ENCODE measurements at regions not wholly inside any gene's neighbourhood (a gene's known extent, or its start where the extent isn't known, plus 50 kb on each side); places are given as distances from the start of the nearest gene placed in this dataset.
"Not testable (repeated sequence)": the region's sequence is repeated elsewhere in the genome, so short reads cannot be mapped to it uniquely, and the experiment has no call there.

GRCh38 chr20:41717483-41717882 is 99.3 kb upstream of the CHD6 start:
- no peak overlapping the region for H3K27ac Mint-ChIP-seq
- H3K27me3 Mint-ChIP-seq, result peaks cover 8% of the 10 kb centered on the region
- no peak overlapping the region for H3K4me3 Mint-ChIP-seq
- ChIA-PET CTCF (interaction anchor here (1.4 kb wide), 1 partner anchor 20 kb away, joined by 5 read pairs; no protein-coding TSS in a partner anchor), POLR2A (no interaction called here)
- DNase-seq, result no peak
- peaks cover 4% of the 10 kb centered on the region for H3K9me3 Mint-ChIP-seq
- H3K4me1 Mint-ChIP-seq (ENCODE audit: low read depth), result no peaks in the 10 kb centered on the region
- intact Hi-C loops (cut with micrococcal nuclease), result no loop called here
- H3K36me3 Mint-ChIP-seq, result no peaks in the 10 kb centered on the region

- intact Hi-C loops (cut with micrococcal nuclease), result no loop called here
- Mint-ChIP-seq H3K4me3 (no peak overlapping the region), H3K36me3 (no peaks in the 10 kb centered on the region), H3K27ac (no peak overlapping the region), H3K9me3 (no peaks in the 10 kb centered on the region), H3K4me1 (ENCODE audit: low read depth) (no peaks in the 10 kb centered on the region), H3K27me3 (peaks cover 8% of the 10 kb centered on the region)
- CTCF ChIA-PET, result interaction anchor here (1.7 kb wide), 1 partner anchor 19 kb away, joined by 5 read pairs; no protein-coding TSS in a partner anchor
- POLR2A ChIA-PET, result no interaction called here
- no peak for DNase-seq
These were observed 98.7 kb upstream of the CHD6 start for GRCh38 chr20:41716911-41717310.

GRCh38 chr20:41716436-41716835 is 98.3 kb upstream of the CHD6 start:
- Mint-ChIP-seq H3K27ac (no peak overlapping the region), H3K36me3 (no peaks in the 10 kb centered on the region), H3K4me1 (ENCODE audit: low read depth) (no peaks in the 10 kb centered on the region), H3K4me3 (no peak overlapping the region), H3K27me3 (peaks cover 8% of the 10 kb centered on the region), H3K9me3 (no peaks in the 10 kb centered on the region)
- intact Hi-C loops (cut with micrococcal nuclease), result no loop called here
- ChIA-PET POLR2A (no interaction called here), CTCF (interaction anchor here (0.9 to 1.7 kb wide), 2 partner anchors 18 kb away, joined by 3 to 5 read pairs; no protein-coding TSS in a partner anchor)
- DNase-seq, result no peak

- POLR2A ChIA-PET, result no interaction called here
- Mint-ChIP-seq H3K27me3 (peaks cover 8% of the 10 kb centered on the region), H3K9me3 (no peaks in the 10 kb centered on the region), H3K4me1 (ENCODE audit: low read depth) (no peaks in the 10 kb centered on the region), H3K4me3 (no peak overlapping the region), H3K36me3 (no peaks in the 10 kb centered on the region), H3K27ac (no peak overlapping the region)
- no peak for DNase-seq
- intact Hi-C loops (cut with micrococcal nuclease), result no loop called here
- CTCF ChIA-PET, result interaction anchor here (0.9 to 1.7 kb wide), 2 partner anchors 18 to 19 kb away, joined by 3 to 5 read pairs; no protein-coding TSS in a partner anchor
These were observed 97.3 kb upstream of the CHD6 start for GRCh38 chr20:41715526-41715925.

- Mint-ChIP-seq H3K27ac (no peak overlapping the region), H3K4me1 (ENCODE audit: low read depth) (no peaks in the 10 kb centered on the region), H3K27me3 (peaks cover 8% of the 10 kb centered on the region), H3K9me3 (no peaks in the 10 kb centered on the region), H3K36me3 (no peaks in the 10 kb centered on the region), H3K4me3 (no peak overlapping the region)
- ChIA-PET CTCF (no interaction called here), POLR2A (no interaction called here)
- intact Hi-C loops (cut with micrococcal nuclease), result no loop called here
- no peak for DNase-seq
These were observed 95.9 kb upstream of the CHD6 start for GRCh38 chr20:41714030-41714429.

GRCh38 chr20:41704896-41705295 is 86.7 kb upstream of the CHD6 start:
- H3K9me3 Mint-ChIP-seq, result no peaks in the 10 kb centered on the region
- peaks cover 3% of the 10 kb centered on the region for H3K27me3 Mint-ChIP-seq
- intact Hi-C loops (cut with micrococcal nuclease), result no loop called here
- no peaks in the 10 kb centered on the region for H3K4me1 Mint-ChIP-seq (ENCODE audit: low read depth)
- no peak overlapping the region for H3K4me3 Mint-ChIP-seq
- H3K36me3 Mint-ChIP-seq, result no peaks in the 10 kb centered on the region
- DNase-seq, result no peak
- H3K27ac Mint-ChIP-seq, result no peak overlapping the region
- POLR2A ChIA-PET, result no interaction called here
- CTCF ChIA-PET, result no interaction called here

GRCh38 chr20:41702647-41703046 is 84.5 kb upstream of the CHD6 start:
- Mint-ChIP-seq H3K27me3 (peaks cover 2% of the 10 kb centered on the region), H3K36me3 (no peaks in the 10 kb centered on the region), H3K4me1 (ENCODE audit: low read depth) (peaks cover 1% of the 10 kb centered on the region), H3K27ac (no peak overlapping the region), H3K4me3 (no peak overlapping the region), H3K9me3 (no peaks in the 10 kb centered on the region)
- no peak for DNase-seq
- intact Hi-C loops (cut with micrococcal nuclease), result no loop called here
- ChIA-PET POLR2A (interaction anchor here (0.6 kb wide), 1 partner anchor 566 kb away, joined by 3 read pairs; no protein-coding TSS in a partner anchor), CTCF (interaction anchor here (0.8 to 1.8 kb wide), 2 partner anchors 9 to 36 kb away, joined by 3 to 6 read pairs (median 4); no protein-coding TSS in a partner anchor)

GRCh38 chr20:41701588-41702348 is 83.6 kb upstream of the CHD6 start:
- H3K4me3 Mint-ChIP-seq, result no peak overlapping the region
- intact Hi-C loops (cut with micrococcal nuclease), result no loop called here
- H3K4me1 Mint-ChIP-seq (ENCODE audit: low read depth), result peaks cover 2% of the 10 kb centered on the region
- ChIA-PET POLR2A (interaction anchor here (0.6 kb wide), 1 partner anchor 565 kb away, joined by 3 read pairs; no protein-coding TSS in a partner anchor), CTCF (interaction anchor here (1.0 kb wide), 1 partner anchor 8 kb away, joined by 4 read pairs; no protein-coding TSS in a partner anchor)
- peaks cover 2% of the 10 kb centered on the region for H3K27me3 Mint-ChIP-seq
- no peak overlapping the region for H3K27ac Mint-ChIP-seq
- no peak for DNase-seq
- H3K9me3 Mint-ChIP-seq, result no peaks in the 10 kb centered on the region
- no peaks in the 10 kb centered on the region for H3K36me3 Mint-ChIP-seq

GRCh38 chr20:41699673-41700072 is 81.5 kb upstream of the CHD6 start:
- H3K4me1 Mint-ChIP-seq (ENCODE audit: low read depth); H3K27ac Mint-ChIP-seq; DNase-seq; H3K9me3 Mint-ChIP-seq; H3K27me3 Mint-ChIP-seq; H3K36me3 Mint-ChIP-seq; POLR2A ChIA-PET; H3K4me3 Mint-ChIP-seq: not testable (repeated sequence)
- CTCF ChIA-PET, result interaction anchor here (1.8 kb wide), 1 partner anchor 39 kb away, joined by 7 read pairs; no protein-coding TSS in a partner anchor
- intact Hi-C loops (cut with micrococcal nuclease), result loop anchor here (10.0 kb wide), 2 partner anchors 195 to 735 kb away; no protein-coding TSS in a partner anchor

- Mint-ChIP-seq H3K4me1 (ENCODE audit: low read depth) (peaks cover 12% of the 10 kb centered on the region), H3K36me3 (no peaks in the 10 kb centered on the region), H3K27ac (no peak overlapping the region), H3K4me3 (no peak overlapping the region), H3K9me3 (no peaks in the 10 kb centered on the region), H3K27me3 (peaks cover 2% of the 10 kb centered on the region)
- POLR2A ChIA-PET, result no interaction called here
- CTCF ChIA-PET, result interaction anchor here (0.6 to 1.8 kb wide), 18 partner anchors 10 to 264 kb away, joined by 3 to 7 read pairs (median 4); no protein-coding TSS in a partner anchor
- intact Hi-C loops (cut with micrococcal nuclease), result loop anchor here (10.0 kb wide), 2 partner anchors 193 to 733 kb away; no protein-coding TSS in a partner anchor
- DNase-seq, result no peak
These were observed 79.8 kb upstream of the CHD6 start for GRCh38 chr20:41697861-41698559.

- H3K27ac Mint-ChIP-seq, result no peak overlapping the region
- no peaks in the 10 kb centered on the region for H3K9me3 Mint-ChIP-seq
- DNase-seq, result no peak
- no peaks in the 10 kb centered on the region for H3K36me3 Mint-ChIP-seq
- peaks cover 18% of the 10 kb centered on the region for H3K4me1 Mint-ChIP-seq (ENCODE audit: low read depth)
- CTCF ChIA-PET, result interaction anchor here (0.8 to 0.9 kb wide), 2 partner anchors 30 to 1713 kb away, joined by 3 read pairs; no protein-coding TSS in a partner anchor
- peaks cover 2% of the 10 kb centered on the region for H3K27me3 Mint-ChIP-seq
- POLR2A ChIA-PET, result no interaction called here
- no peak overlapping the region for H3K4me3 Mint-ChIP-seq
- intact Hi-C loops (cut with micrococcal nuclease), result loop anchor here (10.0 kb wide), 2 partner anchors 192 to 732 kb away; no protein-coding TSS in a partner anchor
These were observed 78.3 kb upstream of the CHD6 start for GRCh38 chr20:41696428-41696827.

- intact Hi-C loops (cut with micrococcal nuclease), result loop anchor here (5.0 to 10.0 kb wide), 3 partner anchors 190 to 730 kb away; partner anchors contain the start of gene LPIN3
- peaks cover 2% of the 10 kb centered on the region for H3K27me3 Mint-ChIP-seq
These were observed 76.6 kb upstream of the CHD6 start for GRCh38 chr20:41694796-41695195.

More at GRCh38 chr20:41694796-41695195, 76.6 kb upstream of the CHD6 start:
- no peak overlapping the region for H3K27ac Mint-ChIP-seq
- POLR2A ChIA-PET, result interaction anchor here (0.6 kb wide), 1 partner anchor 269 kb away, joined by 4 read pairs; no protein-coding TSS in a partner anchor
- H3K4me1 Mint-ChIP-seq (ENCODE audit: low read depth), result peaks cover 18% of the 10 kb centered on the region
- H3K36me3 Mint-ChIP-seq, result no peaks in the 10 kb centered on the region
- CTCF ChIA-PET, result no interaction called here
- DNase-seq, result no peak
- H3K4me3 Mint-ChIP-seq, result peak overlapping the region; percentile 58
- H3K9me3 Mint-ChIP-seq, result no peaks in the 10 kb centered on the region
